M059J (cell line): ENCODE measurements at regions not wholly inside any gene's neighbourhood (a gene's known extent, or its start where the extent isn't known, plus 50 kb on each side); places are given as distances from the start of the nearest gene placed in this dataset.

Source experiments
- DNase-seq: peaks from one replicate; pipeline ENCODE4 v3.0.0-alpha.2; 2012; ENCODE audit warnings: low read depth

DNA sequence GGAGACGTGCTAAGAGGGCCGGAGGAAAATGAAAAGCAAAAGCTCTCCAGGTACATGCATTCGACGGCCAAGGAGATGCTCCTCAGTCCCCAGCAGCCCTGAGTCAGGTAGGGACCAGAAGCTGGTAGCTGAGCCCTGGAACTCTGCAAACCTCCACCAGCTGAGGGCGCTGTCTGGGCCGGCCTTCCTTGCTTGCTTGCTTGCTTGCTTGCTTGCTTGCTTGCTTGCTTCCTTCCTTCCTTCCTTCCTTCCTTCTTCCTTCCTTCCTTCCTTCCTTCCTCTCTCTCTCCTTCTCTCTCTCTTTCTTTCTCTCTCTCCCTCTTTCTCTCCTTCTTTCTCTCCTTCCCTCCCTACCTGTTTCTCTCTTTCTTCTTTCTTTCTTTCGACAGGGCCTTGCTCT lies 94.6 kb upstream of the RASGRF1 start:
- DNase-seq, result peak; percentile 9

DNA sequence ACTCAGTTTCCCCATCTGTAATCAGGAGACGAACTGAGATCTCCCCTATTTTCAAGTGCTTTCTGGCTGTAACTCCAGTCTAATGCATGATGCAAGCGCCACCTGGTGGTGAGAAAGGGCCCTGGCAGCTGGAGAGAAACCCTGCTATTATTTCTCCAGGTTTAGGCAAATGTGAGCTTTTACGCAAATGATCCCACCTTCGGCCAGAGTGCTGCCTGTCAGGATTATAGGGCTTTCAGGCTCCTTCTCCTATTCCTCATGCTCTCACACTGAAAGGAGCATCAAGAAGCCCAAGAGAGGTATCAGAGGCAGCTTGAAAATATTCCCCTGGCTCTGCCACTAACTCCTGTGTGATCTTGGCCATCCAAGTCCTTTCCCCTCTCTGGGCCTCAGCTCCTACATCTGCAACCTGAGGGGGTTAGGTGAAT lies 93.9 kb upstream of the RASGRF1 start:
- DNase-seq, result peak; percentile 55

DNA sequence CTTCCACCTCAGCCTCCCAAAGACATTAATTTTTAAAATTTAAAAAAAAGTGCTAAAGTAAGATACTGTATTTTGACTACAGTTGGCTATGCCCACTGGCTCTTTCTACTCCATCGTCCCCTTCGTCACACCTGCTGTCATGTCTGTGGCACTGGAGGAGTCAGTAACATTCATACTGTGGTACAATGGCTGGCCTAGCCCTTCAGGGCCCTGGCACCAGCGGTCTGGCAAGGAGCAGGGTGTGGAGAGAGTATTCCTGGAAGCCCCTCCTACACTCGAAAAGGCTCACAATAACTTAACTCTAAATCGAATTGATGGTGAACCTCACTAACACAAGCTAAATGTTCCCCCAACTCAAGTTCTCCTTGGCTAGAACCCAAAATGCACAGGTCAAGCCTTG lies 89.7 kb upstream of the RASGRF1 start:
- no peak for DNase-seq

DNA sequence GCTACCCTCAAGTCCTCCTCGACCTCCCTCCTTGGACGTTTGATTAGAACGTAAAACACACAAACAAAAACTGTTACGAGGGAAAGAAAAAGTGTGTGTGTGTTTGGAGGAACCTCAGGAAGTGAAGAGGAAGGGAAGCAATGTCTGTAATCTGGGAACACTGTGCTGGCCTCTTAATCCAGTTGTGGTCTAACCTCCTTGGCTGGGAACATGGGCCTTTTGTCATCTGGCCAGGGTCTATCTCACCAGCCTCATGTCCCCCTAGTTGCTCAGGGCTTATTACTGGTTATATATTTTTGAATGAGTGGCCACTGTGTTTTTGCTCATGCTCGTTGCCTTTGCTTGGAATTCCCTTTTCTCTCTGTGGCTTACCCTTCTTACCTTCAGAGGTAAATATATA lies 89.0 kb upstream of the RASGRF1 start:
- DNase-seq, result no peak

DNA sequence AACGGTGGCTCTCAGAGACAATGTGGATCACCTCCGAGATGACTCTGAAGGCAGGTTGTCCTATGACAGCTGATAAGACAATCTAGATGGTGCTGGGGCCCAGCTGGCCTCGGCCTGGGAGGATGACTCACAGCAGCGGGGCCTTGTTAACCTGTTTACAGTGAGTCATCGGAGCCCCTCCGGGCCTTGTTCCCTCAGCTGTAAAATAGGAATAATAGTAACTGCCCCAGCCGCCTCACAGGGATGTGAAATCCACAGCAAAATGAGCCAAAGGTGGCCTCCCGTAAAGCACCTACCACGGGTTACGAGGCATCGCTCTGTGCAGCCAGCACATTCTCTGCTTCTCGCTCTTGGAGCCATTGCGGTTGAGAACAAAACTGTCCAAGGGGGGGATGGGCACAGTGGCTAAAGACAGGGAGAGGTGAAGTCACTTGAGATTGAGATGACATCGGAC lies 88.6 kb upstream of the RASGRF1 start:
- DNase-seq, result peak; percentile 85

DNA sequence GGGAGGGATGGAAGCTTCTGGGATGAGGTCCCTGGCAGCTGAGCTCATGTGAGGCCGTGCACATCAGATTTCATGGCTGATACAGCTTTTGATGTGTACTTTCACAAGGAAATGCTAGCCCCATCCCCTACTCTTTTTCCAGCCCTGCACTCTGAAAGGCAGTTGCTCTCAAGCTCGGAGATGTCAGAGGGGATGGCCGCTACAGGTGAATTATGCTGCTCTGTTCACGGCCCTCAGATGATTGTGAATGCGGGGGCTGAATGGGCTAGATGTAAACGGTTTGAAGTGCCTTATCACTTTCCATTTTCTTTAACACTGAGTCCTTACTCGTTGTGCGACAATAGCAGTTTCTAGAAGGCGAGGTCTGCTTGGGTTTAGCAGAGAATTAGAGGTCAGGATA lies 88.0 kb upstream of the RASGRF1 start:
- no peak for DNase-seq

DNA sequence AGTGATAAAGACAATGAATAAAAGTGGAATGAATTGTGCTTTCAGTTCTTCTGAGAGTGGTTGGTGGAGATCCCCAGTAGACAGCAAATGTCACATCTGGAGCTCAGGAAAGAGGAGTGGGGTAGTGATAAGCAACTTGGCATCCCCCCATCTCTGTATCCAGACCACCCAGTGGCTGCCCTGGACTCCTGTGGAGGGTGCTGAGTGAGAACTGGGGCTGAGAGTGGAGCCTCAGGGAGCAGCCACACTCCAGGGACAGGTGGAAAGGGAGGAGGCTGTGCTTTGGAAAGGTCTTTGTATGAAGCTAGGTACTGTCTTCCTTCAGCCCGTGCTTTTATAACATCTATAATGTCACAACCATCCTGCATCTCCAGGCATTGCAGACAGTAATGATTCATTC lies 85.6 kb upstream of the RASGRF1 start:
- no peak for DNase-seq

DNA sequence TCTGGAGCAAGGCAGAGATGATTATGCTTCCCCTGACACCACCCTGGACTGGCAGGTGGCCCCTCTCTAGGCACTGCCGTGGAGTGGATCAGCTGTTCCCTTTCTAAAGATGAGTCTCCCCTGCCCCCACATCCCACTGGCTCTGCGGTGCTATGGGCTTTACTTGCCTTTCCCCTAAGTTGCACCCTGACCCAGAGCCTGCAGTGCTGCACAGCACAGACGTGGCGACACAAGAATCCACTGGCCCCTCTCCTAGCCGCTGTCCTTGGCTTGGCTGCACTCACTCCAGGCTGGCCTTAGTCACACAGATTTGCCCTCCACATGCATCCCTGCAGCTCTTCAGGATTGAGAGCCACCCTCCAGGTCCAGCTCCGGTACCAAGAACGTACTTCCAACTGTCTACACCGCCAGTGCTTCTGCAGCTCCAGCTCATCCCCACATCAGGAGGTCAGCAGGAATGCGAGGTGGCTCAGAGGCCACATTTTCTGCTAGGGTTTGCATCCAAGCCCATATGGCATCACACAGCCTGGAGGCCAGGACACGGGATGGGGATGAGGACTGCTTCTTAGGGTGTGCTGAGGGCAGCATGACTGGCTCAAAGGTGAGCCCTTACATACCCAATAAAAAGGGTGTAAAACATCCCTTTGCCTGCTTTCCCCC lies 82.4 kb upstream of the RASGRF1 start:
- DNase-seq, result no peak

DNA sequence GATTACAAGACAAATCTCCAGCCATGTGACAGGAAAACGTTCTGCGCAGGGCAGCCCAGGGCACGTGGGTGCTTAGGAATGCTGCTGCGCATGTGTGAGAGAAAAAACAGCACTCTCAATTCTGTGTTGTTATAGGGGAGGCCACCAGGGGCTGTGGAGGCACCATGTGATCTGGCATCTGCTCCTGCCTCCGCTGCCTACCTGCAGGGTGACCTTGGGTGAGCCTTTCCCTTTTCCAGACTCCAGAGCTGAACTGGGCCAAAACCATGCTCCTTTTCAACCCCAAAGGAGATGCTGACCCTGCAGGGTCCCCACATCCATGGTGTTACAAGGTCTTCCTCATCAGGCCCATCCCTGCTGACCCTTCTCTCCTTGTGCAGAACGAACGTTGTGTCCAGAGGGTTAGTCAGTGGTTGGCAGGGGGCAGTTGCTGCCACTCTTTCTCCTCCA lies 81.5 kb upstream of the RASGRF1 start:
- DNase-seq, result no peak

DNA sequence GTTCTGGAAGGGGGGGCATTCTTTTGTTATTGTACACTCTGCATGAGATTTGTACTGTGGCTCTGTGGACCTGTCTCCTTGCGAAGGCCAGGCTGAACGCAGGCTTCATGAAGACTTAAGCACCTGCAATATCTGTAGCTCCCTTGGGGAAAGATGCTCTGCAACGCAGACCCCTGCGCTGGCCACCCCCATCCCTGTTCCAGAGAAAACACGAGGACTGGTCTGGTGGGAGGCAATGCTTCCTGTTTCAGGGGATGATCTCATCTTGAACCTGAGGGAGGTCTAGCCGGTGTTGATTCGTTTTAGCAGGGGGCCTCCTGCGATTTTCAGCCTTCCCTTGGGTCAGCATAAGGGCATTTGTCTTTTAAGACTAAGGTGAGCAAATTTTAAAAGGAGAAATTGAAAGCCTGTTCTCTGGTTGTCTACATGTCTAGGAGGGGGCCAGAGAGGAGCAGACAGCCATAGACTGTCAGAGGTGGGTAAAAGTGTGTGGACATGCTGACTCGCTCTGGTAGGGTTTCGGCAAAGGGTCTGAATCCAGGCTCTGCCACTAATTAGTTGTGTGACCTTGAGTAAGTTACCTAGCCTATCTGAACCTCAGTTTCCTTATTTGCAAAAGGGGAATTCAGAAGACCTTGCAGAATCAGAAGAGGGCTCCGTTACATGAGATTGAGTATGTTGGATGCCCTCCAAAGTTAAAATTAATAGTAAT lies 80.9 kb upstream of the RASGRF1 start:
- no peak for DNase-seq

DNA sequence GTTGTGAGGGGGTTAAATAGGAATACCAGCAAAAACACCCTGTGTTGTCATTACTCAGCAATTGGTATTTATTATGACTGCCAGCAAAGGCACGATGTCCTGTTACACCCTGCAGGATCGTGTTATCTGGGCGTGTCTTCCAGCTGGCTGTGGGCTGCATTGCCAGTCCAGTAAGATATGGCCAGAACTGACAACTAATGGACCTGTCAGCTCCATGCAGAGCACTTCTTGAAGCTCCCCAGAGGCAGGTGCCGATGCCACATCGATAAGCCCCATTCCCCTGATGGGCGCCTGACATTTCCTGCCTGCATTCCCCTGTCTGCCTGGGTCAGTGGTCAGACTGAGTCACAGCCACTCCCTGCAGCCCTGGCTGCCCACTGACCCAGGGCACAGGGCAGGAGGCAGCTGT lies 79.7 kb upstream of the RASGRF1 start:
- peak; percentile 48 for DNase-seq

DNA sequence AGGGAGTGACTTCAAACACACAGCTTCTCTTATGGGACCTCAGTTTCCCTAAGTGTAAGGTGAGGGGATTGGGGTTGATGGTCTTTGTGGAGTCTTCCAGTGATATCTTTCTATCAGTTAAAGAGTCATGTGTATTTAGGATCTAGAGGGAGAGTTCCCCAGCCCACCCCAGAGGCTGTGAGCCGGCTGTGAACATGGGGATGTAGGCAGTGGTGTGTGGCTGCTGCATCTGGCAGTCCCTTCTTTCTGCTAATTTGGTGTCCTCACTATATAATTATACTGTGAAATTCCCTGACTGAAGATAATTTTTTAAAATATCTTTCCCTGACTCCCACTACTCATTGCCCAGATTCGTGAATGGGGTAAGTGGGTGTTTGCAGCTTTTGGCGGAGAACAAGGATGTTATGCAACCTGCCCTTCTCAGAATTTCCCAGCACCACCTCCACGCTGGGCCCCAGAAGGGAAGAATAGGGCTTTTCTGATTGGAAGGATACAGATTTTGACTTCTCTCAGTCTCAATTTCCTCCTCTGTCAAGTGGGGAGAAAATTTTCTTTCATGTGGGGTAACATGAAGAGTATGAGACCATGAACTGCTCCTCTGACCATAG lies 79.0 kb upstream of the RASGRF1 start:
- no peak for DNase-seq

DNA sequence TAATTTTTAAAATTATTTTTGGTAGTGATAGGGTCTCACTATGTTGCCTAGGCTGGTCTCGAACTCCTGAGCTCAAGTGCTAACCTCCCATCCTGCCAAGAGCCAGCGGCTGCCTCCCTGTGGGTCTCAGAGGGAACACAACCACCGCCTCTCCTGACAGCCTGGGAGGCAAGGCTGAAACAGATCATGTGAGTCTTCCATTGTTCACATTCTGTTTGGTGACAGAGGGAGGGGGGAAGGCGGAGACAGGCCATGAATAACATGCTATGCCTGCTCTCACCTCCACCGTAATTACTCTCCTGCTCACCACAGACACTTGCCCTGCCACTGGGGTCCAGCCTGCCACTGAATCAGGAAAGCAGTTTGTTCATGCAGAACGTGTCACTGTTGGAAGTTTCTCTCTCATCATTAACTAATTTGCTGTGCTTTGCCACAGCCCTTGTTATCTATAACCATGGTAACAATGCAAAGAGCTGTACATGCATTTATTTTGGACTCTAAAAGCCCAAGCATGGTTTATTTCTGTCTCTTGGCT lies 78.4 kb upstream of the RASGRF1 start:
- DNase-seq, result peak; percentile 47

DNA sequence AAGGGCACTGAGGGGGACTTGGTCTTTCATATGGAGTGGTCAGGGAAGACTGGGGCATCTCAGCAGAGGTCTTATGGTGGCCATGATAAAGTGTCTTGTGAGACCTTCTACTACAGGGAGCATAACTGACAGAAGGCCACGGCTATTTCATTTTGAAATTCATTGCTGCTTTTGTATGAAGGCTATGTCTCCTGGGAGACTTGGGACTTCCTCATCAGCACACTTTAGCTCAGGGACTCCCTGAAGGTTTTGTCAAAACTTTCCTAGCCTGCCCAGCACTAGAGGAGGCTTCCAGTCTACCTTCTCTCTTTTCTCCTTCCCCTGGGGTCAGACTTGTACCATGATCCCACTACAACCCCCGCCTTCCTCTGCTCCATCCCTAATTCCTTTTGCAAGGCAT lies 77.2 kb upstream of the RASGRF1 start:
- DNase-seq, result no peak

DNA sequence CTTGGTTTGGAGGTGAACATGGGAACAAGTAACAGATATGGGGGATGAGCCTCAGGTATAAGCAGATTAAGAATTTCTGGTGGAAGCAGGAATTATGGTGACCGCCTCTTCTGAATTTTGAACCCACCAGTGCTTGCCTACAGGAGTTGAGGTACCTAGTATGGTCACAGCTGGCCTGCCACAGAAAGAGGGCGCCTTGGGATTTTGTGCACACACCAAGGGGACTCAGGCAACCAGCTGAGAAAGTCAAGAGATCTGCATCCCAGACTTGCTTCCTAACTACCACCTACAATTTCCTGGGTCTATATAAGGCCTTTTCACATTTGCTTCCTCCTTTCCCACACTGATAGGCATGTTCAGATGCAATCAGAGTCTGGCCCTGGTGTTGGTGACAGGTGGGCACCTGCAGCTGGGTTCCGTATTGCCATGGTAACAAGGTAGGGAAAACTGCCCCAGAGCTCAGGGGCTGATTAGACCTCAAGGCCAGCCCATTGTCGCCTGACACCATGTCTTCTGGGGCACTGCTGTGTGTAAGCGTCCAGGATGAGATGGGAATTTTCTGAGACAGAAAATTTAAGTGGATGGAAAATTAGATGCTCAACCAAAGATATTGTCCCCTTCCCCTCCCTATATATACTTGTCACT lies 75.9 kb upstream of the RASGRF1 start:
- no peak for DNase-seq

DNA sequence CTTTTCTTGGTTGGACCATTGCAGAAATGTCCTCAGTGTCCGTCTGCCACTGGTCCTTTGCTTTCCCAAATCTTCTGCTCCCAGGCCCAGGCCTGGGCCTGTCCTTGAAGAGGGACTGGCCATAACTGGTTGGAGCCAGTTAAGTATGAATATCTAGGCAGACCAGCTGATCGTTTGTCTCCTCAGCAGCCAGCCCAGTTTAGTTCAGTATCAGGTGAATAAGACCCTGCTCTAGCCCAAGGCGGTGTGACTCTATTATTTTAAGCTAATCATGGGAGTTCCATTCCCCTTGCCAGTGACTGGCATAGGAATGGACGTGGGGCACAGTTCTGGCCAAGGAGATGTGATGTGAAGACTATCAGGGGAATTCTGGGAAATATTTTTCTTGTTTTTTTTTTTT lies 73.9 kb upstream of the RASGRF1 start:
- DNase-seq, result no peak

DNA sequence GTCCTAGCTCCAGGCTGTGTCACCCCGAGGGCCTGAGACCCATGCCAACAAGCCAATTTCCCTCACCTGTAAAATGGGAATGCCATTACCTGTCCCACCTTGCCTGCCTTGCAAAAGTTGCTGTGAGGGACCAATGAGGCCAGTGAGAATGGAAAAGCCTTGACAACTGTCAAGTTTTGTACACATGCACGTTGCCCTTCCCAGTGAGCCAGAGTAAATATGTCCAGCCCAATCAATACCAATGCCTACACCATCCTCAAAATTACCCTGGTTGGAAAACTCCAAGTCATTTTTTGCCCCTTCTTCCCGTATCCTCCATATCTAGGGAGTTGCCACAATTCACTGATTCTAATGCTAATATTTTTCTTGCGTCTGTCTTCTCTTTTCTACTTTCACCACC lies 73.5 kb upstream of the RASGRF1 start:
- DNase-seq, result no peak

DNA sequence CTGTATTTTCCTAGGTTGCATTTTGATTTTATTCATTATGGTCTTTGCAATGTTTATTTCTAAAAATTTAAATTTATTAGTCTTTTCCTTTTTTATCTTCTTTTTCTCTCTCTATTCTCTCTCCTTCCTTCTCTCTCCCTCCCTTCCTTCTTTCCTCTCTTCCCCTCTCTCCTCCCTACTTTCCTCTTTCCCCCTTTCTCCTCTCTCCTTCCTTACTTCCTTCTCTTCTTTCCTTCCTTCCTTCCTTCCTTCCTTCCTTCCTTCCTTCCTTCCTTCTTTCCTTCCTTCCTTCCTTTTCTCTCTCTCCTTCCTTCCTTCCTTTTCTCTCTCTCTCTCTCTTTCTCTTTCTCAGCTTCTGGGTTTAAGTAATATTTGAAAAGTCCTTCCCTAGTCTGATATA lies 72.8 kb upstream of the RASGRF1 start:
- no peak for DNase-seq

DNA sequence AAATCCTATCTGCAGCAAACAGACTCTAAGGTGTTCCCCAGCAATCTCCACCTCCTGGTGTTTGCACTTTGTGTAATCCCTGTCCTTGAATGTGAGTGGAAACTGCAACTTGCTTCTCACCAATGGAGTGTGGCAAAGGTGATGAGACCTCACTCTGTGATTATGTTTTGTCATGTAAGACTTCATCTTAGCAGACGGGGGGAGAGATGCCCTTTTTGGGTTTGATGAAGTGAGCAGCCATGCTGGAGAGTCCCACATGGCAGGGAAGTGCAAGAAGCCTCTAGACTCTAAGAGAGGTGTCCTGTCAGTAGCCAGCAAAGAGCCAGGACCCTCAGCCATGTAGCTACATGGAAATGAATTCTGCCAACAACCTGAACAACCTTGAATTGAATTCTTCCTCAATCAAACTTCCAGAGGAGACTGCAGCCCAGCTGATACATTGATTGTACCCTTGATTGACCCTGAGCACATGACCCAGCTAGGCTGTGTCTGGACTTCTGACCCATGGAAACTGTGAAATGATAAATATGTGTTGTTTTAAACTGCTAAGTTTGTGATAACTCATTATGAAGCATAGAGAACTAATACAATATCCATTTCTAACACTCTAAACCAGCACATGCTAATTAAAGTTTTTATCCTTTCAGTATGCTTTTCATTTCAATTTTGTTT lies 71.4 kb upstream of the RASGRF1 start:
- DNase-seq, result no peak

DNA sequence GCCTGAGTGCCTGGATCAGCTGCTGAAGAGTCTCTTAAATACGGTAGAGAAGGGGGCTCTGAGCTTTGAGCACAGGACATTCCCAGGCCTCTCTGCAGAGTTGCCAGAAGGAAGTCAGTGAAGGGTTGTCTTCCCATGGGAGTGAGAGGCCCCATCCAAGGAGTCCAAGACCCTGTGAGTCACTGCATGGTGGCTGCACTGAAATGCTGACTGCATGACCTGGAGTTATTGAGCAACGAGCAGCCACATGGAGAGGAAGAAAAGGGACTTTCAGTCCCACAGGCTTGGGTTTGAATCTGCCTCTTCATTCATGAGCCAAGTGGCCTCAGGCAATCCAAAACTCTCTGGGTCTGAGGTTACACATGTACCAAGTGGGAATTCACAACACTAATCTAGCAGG lies 69.6 kb upstream of the RASGRF1 start:
- no peak for DNase-seq

DNA sequence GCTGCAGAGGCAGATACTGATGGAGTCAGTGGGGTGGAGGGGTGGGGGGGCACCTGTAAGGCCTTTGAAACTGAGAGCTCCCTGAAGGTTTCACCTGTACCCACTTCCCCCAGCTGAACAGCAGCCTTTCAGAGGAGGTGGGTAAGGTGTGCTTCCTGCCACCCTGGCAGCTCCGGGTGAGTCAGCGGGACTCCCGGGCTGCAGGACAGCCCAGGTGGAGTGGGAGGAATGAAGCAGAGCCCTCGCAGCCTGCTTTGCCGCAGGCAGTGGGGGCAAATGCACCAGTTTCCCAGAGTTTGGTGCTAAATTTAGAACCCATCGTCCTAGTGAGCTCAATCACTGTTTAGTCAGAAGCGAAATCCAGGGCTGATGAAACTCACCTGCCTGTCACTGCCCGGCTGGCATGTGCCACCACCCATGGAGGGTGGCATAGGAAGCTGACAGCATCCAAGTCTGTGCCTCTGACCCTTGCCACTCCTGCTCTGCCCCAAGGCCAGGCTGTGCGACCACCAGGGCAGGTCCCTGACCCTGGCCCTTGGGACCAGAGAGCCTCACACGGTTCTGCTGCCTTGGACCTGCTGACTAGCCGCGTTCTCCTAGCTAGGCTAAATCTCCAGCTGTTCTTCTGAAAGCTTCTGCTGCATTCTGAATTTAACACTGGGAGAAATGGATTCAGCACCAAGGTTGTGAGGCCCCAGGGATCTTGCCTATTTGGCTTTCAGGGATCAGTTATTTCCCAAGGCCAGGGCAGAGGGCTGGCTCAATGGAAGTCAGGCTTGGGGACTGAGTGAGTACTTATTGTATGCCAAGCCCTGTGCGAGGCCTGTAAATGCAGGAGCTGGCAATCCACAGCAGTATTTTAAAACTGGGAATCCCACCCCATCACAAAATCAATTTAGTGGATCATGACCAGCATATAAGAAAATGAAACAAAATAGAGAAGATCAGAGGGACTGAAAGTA lies 67.3 kb upstream of the RASGRF1 start:
- no peak for DNase-seq
